ENCODE measurements at regions not wholly inside any gene's neighbourhood (a gene's known extent, or its start where the extent isn't known, plus 50 kb on each side); places are given as distances from the start of the nearest gene placed in this dataset.

GRCh38 chr4:138659812-138660316, 355.7 kb upstream of the NOCT start:
- TF ChIP-seq, protein P1, sequence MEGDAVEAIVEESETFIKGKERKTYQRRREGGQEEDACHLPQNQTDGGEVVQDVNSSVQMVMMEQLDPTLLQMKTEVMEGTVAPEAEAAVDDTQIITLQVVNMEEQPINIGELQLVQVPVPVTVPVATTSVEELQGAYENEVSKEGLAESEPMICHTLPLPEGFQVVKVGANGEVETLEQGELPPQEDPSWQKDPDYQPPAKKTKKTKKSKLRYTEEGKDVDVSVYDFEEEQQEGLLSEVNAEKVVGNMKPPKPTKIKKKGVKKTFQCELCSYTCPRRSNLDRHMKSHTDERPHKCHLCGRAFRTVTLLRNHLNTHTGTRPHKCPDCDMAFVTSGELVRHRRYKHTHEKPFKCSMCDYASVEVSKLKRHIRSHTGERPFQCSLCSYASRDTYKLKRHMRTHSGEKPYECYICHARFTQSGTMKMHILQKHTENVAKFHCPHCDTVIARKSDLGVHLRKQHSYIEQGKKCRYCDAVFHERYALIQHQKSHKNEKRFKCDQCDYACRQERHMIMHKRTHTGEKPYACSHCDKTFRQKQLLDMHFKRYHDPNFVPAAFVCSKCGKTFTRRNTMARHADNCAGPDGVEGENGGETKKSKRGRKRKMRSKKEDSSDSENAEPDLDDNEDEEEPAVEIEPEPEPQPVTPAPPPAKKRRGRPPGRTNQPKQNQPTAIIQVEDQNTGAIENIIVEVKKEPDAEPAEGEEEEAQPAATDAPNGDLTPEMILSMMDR (IDR thresholded peaks at IDR 0.05): no peak
- TF ChIP-seq POLR2A (IDR thresholded peaks at IDR 0.05): no peak

All from esophagus squamous epithelium (tissue), 4 donors.